DND-41 (cell line): ENCODE measurements at regions not wholly inside any gene's neighbourhood (a gene's known extent, or its start where the extent isn't known, plus 50 kb on each side); places are given as distances from the start of the nearest gene placed in this dataset.

ENCODE experiments used
- CTCF ChIP-seq: IDR thresholded peaks from 2 replicates; pipeline ENCODE4 v1.5.1; 2012; ENCODE audit warnings: borderline replicate concordance, low read length, moderate library complexity, mild to moderate bottlenecking; ENCODE audit not compliant: poor library complexity, severe bottlenecking; ENCODE audit errors: extremely low read depth
- EZH2 ChIP-seq: IDR thresholded peaks from 3 replicates; pipeline ENCODE4 v1.6.1; 2012; ENCODE audit warnings: borderline replicate concordance, low read depth, mild to moderate bottlenecking, moderate library complexity, low read length, inconsistent platforms; ENCODE audit not compliant: severe bottlenecking

DNA sequence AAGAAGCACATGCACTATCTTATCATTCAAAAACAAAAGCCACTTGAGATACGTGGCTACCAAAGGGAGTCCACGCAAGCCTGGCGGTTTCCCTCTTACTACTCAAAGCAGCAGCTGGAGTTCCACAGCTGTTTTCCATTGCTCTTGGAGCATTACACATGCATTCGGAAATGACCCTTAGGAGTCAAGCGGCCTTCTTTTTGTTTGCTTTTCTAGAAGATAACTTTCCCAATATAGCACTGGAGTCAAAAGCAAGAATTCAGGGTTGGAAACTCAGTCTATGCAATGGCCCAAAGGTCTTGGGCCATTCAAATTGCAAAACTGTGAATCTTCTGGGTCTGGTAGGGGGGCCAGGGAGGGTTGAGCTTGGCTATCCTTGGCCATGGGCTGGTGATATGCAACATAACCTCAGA, 97.8 kb upstream of the MAF start:
- TF ChIP-seq CTCF (no peak), EZH2 (no peak)
